GM19463 (cell line): ENCODE measurements at regions not wholly inside any gene's neighbourhood (a gene's known extent, or its start where the extent isn't known, plus 50 kb on each side); places are given as distances from the start of the nearest gene placed in this dataset.

ENCODE experiments used
- ATAC-seq: cut with Tn5 transposase; IDR thresholded peaks from one replicate; pipeline ENCODE4 v1.9.1; 2021; ENCODE audit warnings: mild to moderate bottlenecking, moderate library complexity; ENCODE audit not compliant: unreplicated experiment

DNA sequence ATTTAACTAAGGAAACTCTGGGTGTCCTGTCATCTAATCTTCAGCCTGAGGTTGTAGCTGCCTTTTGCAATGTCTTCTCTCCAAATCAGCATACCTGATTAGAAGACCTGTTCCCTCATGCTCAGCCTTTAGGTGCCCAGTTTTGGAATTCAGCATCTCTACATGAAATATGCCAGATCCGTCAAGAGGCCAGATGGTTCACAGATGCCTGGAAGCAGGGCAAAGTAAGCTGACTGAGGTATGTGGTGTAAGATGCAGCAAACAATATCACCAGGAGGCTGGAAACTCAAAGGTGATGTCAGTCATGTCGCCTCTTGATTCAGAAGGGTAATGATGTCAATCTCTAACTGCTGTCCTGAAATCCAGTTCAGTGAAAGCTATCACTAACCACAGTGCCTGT is 324.4 kb downstream of the PRELID2 start:
- no peak for ATAC-seq

DNA sequence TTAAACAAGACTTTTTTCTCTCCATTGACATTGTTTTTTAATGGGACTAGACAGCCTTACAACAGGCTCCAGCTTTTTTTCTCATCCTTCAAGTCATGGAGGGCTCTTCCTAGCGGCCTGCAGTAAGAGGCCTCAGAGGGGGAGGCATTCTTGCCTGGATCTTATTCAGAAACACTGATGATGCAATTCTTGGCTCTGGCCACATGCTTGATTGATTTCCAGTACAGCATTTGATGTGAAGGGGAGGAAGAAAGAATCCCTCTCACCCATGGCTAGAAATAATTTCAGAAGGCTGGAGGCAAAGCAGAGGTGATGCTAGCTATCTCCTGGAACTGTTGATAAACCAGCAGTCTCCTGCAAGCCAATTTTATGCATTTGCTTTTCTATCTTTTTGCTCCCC is 324.8 kb downstream of the PRELID2 start:
- no peak for ATAC-seq

DNA sequence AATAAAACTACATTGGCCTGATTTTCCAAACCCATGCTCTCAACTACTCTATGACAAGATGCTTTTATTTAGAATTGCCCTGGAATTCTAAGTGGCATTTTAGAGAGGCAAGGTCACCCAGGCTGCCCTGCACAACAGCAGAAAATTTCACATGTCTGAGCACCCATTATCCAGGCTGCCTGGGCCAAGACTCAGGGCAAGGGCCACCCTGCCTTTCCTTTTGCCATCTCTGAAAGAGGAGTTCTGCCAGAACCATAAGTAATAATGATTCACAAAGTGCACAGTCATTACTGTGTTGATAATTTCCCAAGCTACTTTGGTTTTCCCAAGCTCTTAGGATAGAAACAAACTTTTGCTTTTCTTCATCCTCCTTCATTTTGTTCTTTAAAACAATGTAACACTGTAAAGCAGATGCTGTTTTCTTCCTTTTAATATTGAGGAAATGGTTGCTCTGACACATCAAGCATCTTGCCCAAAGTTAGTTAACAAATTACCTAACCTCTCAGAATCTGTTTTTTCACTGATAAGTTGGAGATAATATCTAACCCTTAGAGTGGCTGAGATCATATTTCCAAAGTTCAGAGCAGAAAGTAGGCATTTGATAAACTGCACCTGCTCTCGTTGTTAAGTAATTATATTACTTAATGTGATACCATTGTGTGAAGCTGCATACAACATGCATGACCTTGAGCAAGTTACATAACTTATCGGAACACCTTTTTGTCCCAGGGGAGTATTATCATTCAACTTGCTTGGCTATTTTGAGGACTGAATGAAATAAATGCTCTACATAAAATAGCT is 325.6 kb downstream of the PRELID2 start:
- no peak for ATAC-seq

DNA sequence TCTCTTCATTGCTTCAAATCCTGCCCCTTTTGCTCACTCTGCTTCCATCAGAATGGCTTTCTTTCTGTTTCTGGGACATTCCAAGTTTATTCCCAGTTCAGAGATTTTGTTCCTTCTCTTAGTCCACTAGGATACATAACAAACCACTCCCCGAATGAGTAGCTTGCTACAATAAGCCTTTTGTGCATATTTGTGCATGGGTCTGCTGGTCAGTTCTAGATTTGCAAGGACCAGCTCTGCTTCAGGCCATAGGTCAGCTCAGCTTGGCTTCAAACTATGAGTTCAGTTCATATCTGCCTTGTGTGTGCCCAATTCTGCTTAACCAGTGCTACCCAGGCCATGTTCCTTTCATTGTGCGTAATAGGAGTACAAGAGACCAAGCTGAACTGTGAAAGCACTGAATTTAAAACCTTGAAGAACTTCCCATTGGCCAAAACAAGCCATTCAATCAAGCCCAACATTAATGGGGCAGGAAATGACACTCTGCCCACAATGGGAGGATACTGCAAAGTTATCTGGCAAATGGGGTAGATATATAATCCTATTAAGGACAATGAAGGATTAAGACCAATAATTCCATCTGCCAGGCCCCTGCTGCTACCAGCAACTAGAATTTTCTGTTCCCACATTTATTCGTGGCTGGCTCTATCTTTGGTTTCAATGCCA is 328.8 kb downstream of the PRELID2 start:
- no peak for ATAC-seq

DNA sequence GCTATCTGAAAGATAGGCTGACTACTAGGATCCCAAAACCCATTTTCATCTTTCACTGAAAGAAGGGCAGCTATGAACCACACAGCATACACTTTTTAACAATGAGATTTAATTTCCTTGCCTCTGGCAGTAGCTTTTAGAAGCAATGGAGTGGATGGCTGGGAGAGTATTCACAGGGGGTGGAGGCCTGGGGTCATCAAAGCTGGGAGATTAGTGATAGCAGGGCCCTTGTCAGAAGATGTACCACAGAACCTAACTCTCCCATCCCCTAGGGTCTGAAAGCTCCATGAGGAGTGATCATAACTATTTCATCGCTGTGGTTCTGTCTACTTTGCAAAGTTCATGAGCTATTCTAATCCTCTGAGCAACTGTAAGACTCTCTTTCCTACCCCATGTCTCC is 332.2 kb downstream of the PRELID2 start:
- ATAC-seq = no peak

DNA sequence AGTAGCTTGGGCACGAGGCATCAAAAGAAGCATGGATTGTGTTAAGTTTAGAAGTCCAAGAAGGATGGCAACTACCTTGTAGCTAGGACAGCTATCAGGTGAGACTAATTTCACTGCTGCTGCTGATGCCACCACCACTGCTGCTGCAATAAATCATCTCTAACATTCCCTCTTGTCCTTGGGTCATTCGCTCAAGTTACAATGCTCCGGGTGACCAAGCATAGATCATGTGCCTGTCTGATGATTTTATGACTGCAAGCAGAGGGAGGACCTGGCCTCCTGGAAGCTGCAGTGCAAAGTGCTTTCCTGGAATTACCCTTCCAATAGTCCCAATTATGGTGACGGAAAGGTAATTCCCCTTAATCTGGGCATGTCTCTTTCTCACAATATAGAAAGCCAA is 334.4 kb downstream of the PRELID2 start:
- no peak for ATAC-seq

DNA sequence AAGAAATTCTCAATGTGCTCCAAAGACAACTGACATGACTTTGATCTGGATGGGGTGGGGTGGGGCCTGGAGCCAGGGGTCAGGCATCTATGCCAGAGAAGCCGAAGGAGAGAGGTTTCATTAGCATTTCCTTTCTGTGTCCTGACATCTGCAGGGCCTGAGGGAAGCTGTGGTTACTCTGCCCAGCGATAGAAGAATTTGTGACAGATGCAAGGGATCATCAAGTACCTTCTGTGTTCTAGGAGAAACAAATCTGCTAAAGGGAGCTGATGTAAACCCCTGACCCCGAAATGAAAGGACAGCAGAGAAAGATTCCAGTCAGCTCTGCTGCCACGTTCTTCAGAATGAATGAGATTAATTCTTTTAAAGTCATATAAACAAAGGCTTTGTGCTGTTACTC is 335.7 kb downstream of the PRELID2 start:
- no peak for ATAC-seq

DNA sequence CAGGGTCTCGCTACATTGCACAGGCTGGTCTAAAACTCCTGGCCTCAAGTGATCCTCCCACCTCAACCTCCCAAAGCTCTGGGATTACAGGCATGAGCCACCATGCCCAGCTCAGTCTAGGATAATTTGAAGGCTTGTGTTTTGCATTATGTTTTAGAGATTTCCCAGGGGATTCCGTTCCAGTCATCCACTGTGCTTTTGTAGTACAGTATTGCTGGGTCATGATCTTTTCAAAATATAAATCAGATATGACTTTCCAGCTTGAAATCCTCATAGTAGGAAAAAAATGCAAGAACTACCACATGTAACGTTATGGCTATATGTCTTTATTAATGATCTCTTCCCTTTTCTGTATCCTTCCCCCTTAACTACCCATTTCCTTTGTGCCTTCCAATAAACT is 338.1 kb downstream of the PRELID2 start:
- no peak for ATAC-seq

DNA sequence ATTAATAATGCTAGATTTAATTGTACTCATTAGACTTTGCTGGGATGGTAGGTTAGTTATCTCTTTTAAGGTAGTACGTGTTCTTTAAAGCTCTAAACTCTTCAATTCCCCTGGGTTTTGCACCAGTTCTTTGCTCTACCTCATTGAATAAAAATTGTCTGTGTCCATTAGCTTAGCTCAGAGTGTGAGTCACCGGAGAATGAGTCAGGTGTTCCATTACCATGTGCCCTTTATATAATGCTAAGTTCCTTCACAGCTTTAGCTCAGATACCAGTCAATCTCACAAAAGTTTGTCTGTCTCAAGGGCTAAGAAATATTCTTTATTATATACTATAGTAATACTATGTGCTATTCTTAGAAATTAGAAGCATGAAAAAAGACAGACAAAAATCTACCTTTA is 339.4 kb downstream of the PRELID2 start:
- ATAC-seq = no peak

DNA sequence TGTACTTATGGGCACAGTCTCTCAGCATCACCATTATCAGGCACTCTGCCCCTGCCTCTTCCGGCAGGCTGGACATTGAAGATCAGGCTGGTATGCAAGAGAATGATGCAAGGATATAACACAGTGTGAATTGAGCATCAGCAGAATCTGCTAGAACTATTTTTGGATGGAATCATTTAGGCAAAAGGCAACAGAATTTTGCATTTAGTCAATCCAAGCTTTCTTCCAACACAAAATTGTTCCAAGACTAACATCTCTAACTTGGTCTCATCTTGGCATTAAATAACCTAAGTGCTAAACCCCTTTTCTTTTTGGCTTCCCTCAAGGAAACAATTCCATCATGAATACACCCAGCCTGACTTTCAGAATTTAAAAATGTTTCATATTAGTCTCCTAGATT is 339.9 kb downstream of the PRELID2 start:
- ATAC-seq = no peak

DNA sequence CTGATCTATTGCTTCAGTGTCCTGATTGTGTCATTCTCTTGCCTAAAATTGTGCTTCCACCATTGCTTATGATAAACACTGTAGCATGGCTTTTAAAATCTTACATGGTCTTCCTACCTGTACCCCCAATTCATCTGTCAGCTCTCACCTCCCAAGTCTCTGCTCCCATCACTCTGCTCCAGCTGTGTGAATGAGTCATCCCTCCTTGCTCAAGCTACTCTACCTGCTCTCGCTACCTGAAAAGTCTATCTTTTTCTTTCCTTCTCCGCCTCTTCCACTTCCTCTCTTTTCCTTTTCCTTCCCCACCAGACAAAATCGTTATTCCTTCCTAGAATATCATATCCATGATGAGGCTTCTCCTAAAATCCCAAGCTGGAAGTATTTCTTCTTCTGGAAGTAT is 341.7 kb downstream of the PRELID2 start:
- no peak for ATAC-seq

DNA sequence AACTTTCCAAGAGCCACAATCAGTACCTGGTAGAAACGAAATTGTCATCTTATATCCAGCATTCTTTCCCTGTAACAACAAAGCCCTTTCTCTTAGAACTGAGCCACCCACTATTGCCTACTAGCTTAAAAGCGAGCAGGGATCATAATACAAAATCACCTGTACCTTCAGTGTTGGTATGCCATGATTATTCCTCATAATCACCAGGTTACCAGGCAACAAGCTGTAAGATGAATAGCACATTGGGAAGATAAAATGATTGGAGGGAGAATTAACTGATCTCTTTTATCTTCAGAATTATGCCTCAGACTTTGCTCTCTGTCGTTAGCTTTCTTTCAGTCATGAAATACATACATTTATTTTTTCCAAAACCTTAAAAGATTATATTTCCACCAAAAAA is 345.6 kb downstream of the PRELID2 start:
- ATAC-seq = no peak

DNA sequence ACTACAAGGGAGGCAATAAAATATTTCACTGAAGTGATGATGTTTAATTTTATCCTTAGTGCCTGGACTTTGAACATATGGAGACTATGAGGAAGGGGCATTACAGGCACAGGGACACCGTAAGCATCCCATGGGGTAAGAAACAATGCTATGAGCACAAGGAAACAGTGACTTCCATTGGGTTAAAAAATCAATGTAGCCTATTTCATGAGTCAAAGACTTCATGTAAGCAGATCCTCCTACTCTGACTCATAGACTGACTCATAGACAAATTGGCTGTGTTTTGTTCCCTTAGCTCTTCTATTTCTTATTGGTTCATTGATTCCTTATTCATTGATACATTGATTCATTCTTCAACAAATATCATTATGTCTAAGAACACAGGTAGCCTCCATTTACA is 351.0 kb downstream of the PRELID2 start:
- ATAC-seq = no peak

DNA sequence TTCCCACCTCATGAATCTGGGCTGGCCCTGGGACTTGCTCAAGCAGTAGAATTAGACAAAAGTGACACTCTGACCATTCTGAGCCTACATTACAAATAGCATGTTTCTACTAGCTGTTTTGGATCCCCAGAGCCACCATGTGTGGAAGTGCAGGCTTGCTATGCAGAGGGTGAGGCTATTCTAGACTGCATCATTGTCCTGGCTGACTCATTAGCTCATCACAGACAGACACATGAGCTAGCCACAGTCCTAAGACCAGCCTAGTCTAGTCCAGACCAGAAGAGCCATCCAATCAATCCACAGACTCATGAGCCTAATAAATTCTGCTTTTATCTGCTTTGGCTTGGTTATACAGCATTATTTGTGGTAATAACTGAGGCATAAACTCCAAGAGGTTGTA is 351.9 kb downstream of the PRELID2 start:
- ATAC-seq = no peak

DNA sequence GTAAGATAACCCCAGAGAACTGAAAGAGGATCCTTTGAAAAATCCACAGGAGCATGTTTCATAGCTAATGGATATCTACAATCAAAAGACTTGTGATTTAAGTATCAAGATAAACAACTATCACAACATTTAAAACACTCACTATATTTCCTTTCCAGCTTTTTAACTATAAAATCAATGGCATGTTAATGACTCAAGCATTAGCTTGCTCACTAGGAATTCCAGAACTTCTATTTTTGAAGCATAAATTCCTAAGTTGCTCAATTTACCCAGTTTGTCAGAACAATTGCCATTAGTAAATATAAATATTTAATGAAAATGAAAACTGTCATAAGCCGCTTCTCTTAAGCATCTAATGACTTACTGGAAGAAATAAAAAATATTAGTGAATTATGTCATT is 355.3 kb downstream of the PRELID2 start:
- ATAC-seq = no peak

DNA sequence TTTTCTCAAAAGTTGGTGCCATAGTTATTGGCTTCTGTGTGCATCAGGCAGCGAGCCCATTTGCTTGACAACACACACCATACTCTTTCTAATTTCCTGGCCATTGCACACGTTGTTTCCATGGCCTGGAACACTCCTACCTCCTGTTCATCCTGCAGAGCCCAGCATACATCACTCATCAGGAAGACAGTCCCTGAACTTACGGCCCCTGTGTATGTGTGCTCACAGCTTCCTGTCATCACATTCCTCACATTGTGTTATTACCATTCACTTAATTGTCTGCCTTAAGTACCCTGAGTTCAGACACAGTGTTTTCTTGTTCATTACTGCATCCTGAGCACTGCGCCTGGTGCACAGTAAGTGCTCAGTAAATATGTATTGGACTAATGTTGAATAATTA is 355.9 kb downstream of the PRELID2 start:
- no peak for ATAC-seq

DNA sequence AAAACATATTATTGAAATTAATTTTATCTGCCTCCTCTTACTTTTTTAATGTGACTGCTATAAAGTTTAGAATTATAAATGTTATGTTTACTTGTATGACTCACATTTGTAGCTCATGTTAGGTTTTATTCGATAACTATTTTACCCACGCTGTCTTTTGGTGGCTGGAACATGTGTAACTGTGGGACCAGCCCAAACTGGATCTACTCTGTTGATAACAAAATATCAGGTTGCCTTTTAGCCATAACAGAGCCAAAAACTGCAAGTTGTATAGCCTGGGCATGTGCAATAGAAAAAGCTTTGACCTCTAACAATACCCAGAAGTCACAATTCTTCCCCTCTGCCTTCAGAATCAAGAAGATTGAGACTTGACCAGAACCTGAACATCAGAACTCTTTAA is 356.5 kb downstream of the PRELID2 start:
- ATAC-seq = no peak

DNA sequence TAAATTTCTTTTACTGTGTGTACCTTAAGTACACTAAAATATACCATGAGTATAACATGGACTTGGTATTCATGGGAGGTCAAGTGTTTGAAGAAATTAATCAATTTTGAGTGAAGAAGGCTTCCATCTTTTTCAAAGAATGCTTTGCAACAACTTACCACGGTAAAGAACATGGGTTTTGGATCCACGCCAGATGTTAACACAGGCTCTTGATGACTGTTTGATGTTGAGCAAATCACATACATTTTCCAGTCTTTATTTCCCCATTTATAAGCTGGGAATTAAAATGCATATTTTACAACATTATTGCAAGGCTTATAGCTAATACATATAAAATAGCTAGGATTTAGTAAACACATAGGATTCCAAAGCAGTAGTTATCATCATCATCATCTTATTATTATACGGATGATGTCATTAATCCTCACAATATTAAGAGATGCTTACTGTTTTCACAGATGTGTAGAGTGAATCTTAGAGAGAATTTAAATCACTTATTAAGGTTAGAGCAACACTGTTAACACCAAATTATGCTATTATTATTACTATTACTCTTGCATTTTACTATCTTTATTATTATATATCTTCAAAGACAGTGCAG is 362.0 kb downstream of the PRELID2 start:
- ATAC-seq = no peak

DNA sequence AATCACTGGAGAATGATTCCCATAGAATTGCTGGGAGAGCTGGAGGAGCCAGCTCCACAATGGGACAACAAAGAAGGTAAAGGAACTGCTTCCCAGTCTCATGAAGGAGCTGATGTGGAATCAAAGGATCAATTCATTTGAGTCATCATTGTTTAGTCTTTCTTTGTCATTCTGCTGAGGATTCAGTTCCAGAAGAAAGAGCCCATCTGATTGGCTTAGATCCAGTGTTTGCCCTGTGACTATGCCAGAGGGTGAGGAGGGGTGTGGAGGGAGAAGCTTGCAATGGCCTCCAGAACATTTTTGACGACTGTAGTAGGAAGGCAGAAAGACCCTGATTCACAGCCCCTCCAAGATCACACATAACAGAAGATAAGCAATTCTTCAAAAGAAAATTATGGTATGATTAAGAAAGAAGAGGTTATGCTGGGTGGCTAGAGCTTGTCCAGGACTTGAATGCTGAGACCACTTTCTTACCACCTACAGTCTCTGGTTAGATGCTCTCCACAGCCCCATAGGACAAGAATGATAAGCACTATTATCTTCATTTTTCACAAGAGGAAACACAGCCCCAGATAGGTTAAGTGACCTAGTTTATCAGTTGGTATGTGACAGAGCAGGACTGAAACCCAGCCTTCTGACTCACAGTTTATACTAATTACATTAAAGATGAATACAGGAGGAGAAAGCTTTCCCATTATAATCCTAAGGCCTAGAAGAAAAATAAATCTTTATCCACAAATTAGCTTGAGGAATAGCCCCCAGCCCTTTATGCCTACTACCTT is 363.1 kb downstream of the PRELID2 start:
- no peak for ATAC-seq

DNA sequence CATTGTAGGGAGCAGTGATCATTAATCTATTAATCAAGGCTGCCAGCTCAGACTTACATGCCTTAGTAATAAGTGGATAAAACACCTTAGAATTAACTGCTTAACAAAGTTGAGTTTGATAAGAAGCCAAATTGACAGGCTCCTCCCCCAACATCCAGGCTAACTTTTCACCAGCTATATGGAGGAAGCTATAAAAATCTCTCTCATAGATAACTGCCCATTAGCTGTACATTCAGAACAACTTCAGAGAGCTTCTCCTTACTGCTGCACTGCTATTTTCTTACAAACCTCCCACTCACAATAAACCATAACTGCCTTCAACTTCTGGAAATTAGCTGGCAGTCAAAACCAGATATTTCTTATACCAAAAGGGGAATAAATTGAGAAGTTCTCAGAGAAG is 364.1 kb downstream of the PRELID2 start:
- no peak for ATAC-seq

DNA sequence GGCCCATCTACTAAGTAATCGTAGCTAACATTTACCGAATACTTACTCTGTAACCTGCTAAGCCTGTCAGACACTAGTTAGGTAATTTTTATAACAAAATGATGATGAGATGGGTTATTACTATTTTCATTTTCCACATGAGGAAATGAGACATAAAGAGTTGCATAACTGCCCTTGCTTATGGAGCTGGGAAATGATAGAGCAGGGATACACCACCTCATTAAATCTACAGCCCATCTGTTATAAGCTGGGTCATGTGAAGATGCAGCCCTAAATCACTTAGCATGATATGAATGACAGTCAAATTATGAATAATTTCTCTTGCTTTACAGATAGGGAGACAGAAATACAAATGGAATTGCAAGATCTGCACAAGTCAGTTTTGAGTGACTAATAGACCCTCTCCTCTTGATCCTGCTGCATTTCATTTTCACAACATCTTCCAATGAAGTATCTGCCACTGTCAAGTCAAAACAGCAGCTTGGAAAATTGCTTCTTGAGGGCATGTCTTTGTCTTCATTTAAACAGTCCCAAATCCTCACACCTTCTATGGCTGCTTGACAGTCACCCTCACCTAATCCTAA is 364.7 kb downstream of the PRELID2 start:
- ATAC-seq = no peak
